ENCODE measurements at regions not wholly inside any gene's neighbourhood (a gene's known extent, or its start where the extent isn't known, plus 50 kb on each side); places are given as distances from the start of the nearest gene placed in this dataset.
"Not testable (repeated sequence)": the region's sequence is repeated elsewhere in the genome, so short reads cannot be mapped to it uniquely, and the experiment has no call there.

- H3K4me1 ChIP-seq (ENCODE audit: control extremely low read depth in 1 of 4, control insufficient read depth in 4 of 4, insufficient read depth in 4 of 4, low read length in 3 of 4): no peaks in the 10 kb centered on the region
- WGBS (ENCODE audit: insufficient coverage): 100% methylated on average over 2 of the region's 5 CpGs
- no peak for DNase-seq
- peaks cover 0 to 5% (median 0%) of the 10 kb centered on the region in 5 experiments for H3K27me3 ChIP-seq (replicated peaks in 2 of 5; ENCODE audit: control insufficient read depth in 4 of 5, insufficient read depth in 5 of 5, low read length in 4 of 5)
- no peak overlapping the region for H3K27ac ChIP-seq (ENCODE audit: insufficient read depth in 1 of 2, low read depth in 1 of 2, low read length in 2 of 2, poor library complexity in 1 of 2, severe bottlenecking in 2 of 2)
- ChIA-PET CTCF (no interaction called here), POLR2A (no interaction called here)
- H3K4me3 ChIP-seq (ENCODE audit: control insufficient read depth in 1 of 7, extremely low read depth in 1 of 7, insufficient read depth in 4 of 7, low read depth in 2 of 7, low read length in 6 of 7): no peak overlapping the region
- no peaks in the 10 kb centered on the region for H3K36me3 ChIP-seq (ENCODE audit: control insufficient read depth in 4 of 4, insufficient read depth in 4 of 4, low read length in 3 of 4)
- H3K9me3 ChIP-seq (ENCODE audit: control extremely low read depth in 1 of 5, control insufficient read depth in 4 of 5, insufficient read depth in 2 of 5, low read depth in 1 of 5, low read length in 4 of 5): no peaks in the 10 kb centered on the region
Measured at GRCh38 chr13:23965346-23965745, 68.0 kb upstream of the C1QTNF9B start.

GRCh38 chr13:23966221-23966690 is 69.0 kb upstream of the C1QTNF9B start:
- 94% methylated on average over 3 of the region's 6 CpGs for WGBS (ENCODE audit: insufficient coverage)
- no peaks in the 10 kb centered on the region for H3K9me3 ChIP-seq (ENCODE audit: control extremely low read depth in 1 of 5, control insufficient read depth in 4 of 5, insufficient read depth in 2 of 5, low read depth in 1 of 5, low read length in 4 of 5)
- H3K27ac ChIP-seq (ENCODE audit: insufficient read depth in 1 of 2, low read depth in 1 of 2, low read length in 2 of 2, poor library complexity in 1 of 2, severe bottlenecking in 2 of 2): no peak overlapping the region
- DNase-seq: no peak
- H3K36me3 ChIP-seq (ENCODE audit: control insufficient read depth in 4 of 4, insufficient read depth in 4 of 4, low read length in 3 of 4): no peaks in the 10 kb centered on the region
- POLR2A ChIA-PET: no interaction called here
- no peaks in the 10 kb centered on the region for H3K4me1 ChIP-seq (ENCODE audit: control extremely low read depth in 1 of 4, control insufficient read depth in 4 of 4, insufficient read depth in 4 of 4, low read length in 3 of 4)
- CTCF ChIA-PET: no interaction called here
- no peak overlapping the region for H3K4me3 ChIP-seq (ENCODE audit: control insufficient read depth in 1 of 7, extremely low read depth in 1 of 7, insufficient read depth in 4 of 7, low read depth in 2 of 7, low read length in 6 of 7)
- peaks cover 0 to 5% (median 0%) of the 10 kb centered on the region in 5 experiments for H3K27me3 ChIP-seq (replicated peaks in 2 of 5; ENCODE audit: control insufficient read depth in 4 of 5, insufficient read depth in 5 of 5, low read length in 4 of 5)

DNA sequence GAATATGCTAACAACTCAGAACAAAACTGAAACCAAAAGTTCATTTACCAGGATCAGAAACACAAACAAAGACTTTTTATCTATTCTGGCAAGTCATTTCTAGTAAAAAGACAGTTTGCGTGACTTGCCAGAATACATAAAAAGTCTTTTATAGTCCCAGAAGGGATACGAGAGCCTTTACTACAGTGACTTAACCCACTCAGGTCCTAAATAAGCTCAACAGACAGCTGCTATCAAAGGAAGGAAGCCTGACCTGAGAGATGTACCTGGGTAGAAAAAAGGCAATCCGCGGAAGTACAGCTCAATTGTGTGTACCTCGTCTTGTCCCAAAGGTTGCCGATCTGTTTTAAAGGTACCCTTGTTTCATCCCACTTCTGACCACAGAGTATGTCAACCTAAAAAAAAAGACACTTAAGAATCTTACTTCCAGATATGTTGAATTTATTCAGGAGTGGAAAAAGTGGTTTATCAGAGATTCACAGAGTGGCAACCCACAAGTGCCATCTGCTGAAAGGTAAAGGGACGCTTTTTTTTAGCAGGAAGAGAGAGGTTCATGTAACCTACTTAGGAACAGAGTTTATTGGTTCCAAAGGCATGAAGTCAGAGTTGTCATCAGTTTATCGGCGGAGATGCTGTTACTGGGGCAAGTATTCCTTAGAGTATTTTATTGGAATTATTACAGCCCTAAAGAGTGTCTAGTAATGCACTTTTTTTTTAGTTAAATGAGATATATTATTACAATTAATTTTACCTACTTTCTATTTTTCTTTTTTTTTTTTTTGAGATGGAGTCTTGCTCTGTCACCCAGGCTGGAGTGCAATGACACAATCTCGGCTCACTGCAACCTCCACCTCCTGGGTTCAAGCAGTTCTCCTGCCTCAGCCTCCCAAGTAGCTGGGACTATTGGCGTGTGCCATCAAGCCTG is 69.7 kb upstream of the C1QTNF9B start:
- Histone ChIP-seq H3K36me3 (ENCODE audit: control insufficient read depth in 4 of 4, insufficient read depth in 4 of 4, low read length in 3 of 4) (no peaks in the 10 kb centered on the region), H3K27me3 (replicated peaks in 2 of 5; ENCODE audit: control insufficient read depth in 4 of 5, insufficient read depth in 5 of 5, low read length in 4 of 5) (peaks cover 0 to 5% (median 0%) of the 10 kb centered on the region in 5 experiments), H3K4me3 (ENCODE audit: control insufficient read depth in 1 of 7, extremely low read depth in 1 of 7, insufficient read depth in 4 of 7, low read depth in 2 of 7, low read length in 6 of 7) (peak overlapping the region in 1 of 7 experiments; percentile 37), H3K4me1 (ENCODE audit: control extremely low read depth in 1 of 4, control insufficient read depth in 4 of 4, insufficient read depth in 4 of 4, low read length in 3 of 4) (no peaks in the 10 kb centered on the region), H3K27ac (ENCODE audit: insufficient read depth in 1 of 2, low read depth in 1 of 2, low read length in 2 of 2, poor library complexity in 1 of 2, severe bottlenecking in 2 of 2) (no peak overlapping the region), H3K9me3 (ENCODE audit: control extremely low read depth in 1 of 5, control insufficient read depth in 4 of 5, insufficient read depth in 2 of 5, low read depth in 1 of 5, low read length in 4 of 5) (no peaks in the 10 kb centered on the region)
- peak; percentile 1 to 62 (median 56) for DNase-seq
- 93% methylated on average over 4 of the region's 11 CpGs for WGBS (ENCODE audit: insufficient coverage)
- CTCF ChIA-PET: no interaction called here
- POLR2A ChIA-PET: no interaction called here

GRCh38 chr13:23967792-23968191 is 70.5 kb upstream of the C1QTNF9B start:
- H3K9me3 ChIP-seq (ENCODE audit: control extremely low read depth in 1 of 5, control insufficient read depth in 4 of 5, insufficient read depth in 2 of 5, low read depth in 1 of 5, low read length in 4 of 5); H3K27me3 ChIP-seq (replicated peaks in 2 of 5; ENCODE audit: control insufficient read depth in 4 of 5, insufficient read depth in 5 of 5, low read length in 4 of 5); CTCF ChIA-PET; H3K4me1 ChIP-seq (ENCODE audit: control extremely low read depth in 1 of 4, control insufficient read depth in 4 of 4, insufficient read depth in 4 of 4, low read length in 3 of 4); H3K4me3 ChIP-seq (ENCODE audit: control insufficient read depth in 1 of 7, extremely low read depth in 1 of 7, insufficient read depth in 4 of 7, low read depth in 2 of 7, low read length in 6 of 7); H3K27ac ChIP-seq (ENCODE audit: insufficient read depth in 1 of 2, low read depth in 1 of 2, low read length in 2 of 2, poor library complexity in 1 of 2, severe bottlenecking in 2 of 2); DNase-seq; H3K36me3 ChIP-seq (ENCODE audit: control insufficient read depth in 4 of 4, insufficient read depth in 4 of 4, low read length in 3 of 4); POLR2A ChIA-PET: not testable (repeated sequence)
- WGBS (ENCODE audit: insufficient coverage): 100% methylated on average over 1 of the region's 3 CpGs

GRCh38 chr13:23969647-23970046 is 72.3 kb upstream of the C1QTNF9B start:
- 100% methylated on average over 1 of the region's 4 CpGs for WGBS (ENCODE audit: insufficient coverage)
- ChIA-PET POLR2A (no interaction called here), CTCF (no interaction called here)

DNA sequence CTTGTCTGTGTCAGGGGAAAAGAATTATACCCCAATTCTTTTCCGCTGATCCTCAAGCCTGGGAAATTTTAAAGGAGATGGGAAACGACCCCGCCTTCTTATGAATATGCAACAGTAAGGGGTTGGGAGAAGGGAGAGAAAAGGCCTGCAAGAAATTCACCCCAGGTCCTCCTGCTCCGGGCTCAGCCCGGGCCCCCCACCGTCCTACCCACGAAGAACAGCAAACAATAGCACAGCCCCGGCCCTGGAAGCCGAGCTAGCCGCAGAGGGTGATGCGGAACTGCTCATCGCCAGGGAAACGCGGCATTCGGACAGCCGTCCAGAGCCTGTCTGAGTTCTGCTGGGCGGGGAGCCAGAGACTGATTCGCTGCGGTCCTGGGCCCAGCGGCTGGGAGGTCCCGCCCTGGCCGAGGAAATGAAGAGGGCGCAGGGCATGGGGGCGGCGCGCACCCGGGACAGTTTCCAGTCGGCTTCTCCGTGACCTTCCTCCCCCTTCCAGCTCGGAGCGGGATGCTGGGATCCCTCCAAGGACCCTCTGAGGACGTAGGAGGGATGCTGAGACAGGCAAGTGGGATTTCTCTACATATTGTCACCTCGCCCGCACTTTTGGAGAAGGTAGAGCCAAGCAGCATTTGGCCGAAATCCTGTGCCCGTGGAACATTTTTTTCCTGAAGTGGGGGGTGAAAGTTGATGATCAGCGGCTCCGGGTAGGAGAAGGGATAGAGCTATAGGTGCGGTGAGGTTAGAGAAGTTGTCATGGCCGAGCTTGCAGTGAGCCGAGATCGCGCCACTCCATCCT is 82.3 kb upstream of the C1QTNF9B start:
- peak; percentile 30 to 74 (median 72) for DNase-seq
- Histone ChIP-seq H3K9me3 (ENCODE audit: control extremely low read depth in 1 of 5, control insufficient read depth in 4 of 5, insufficient read depth in 2 of 5, low read depth in 1 of 5, low read length in 4 of 5) (no peaks in the 10 kb centered on the region), H3K4me3 (ENCODE audit: control insufficient read depth in 1 of 7, extremely low read depth in 1 of 7, insufficient read depth in 4 of 7, low read depth in 2 of 7, low read length in 6 of 7) (peak overlapping the region; percentile 30 to 91 (median 79)), H3K4me1 (ENCODE audit: control extremely low read depth in 1 of 4, control insufficient read depth in 4 of 4, insufficient read depth in 4 of 4, low read length in 3 of 4) (peaks cover 4 to 16% (median 12%) of the 10 kb centered on the region in 4 experiments), H3K36me3 (ENCODE audit: control insufficient read depth in 4 of 4, insufficient read depth in 4 of 4, low read length in 3 of 4) (no peaks in the 10 kb centered on the region), H3K27me3 (replicated peaks in 2 of 5; ENCODE audit: control insufficient read depth in 4 of 5, insufficient read depth in 5 of 5, low read length in 4 of 5) (peaks cover 0 to 13% (median 0%) of the 10 kb centered on the region in 5 experiments), H3K27ac (ENCODE audit: insufficient read depth in 1 of 2, low read depth in 1 of 2, low read length in 2 of 2, poor library complexity in 1 of 2, severe bottlenecking in 2 of 2) (no peak overlapping the region)
- ChIA-PET POLR2A (interaction anchor here (1.0 kb wide), 1 partner anchor 275 kb away, joined by 3 read pairs; no protein-coding TSS in a partner anchor), CTCF (no interaction called here)
- WGBS (ENCODE audit: insufficient coverage): 1% methylated on average over 41 of the region's 43 CpGs

More at GRCh38 chr13:23969647-23970046, 72.3 kb upstream of the C1QTNF9B start:
- no peak overlapping the region for H3K27ac ChIP-seq (ENCODE audit: insufficient read depth in 1 of 2, low read depth in 1 of 2, low read length in 2 of 2, poor library complexity in 1 of 2, severe bottlenecking in 2 of 2)
- no peaks in the 10 kb centered on the region for H3K36me3 ChIP-seq (ENCODE audit: control insufficient read depth in 4 of 4, insufficient read depth in 4 of 4, low read length in 3 of 4)
- no peak overlapping the region for H3K4me3 ChIP-seq (ENCODE audit: control insufficient read depth in 1 of 7, extremely low read depth in 1 of 7, insufficient read depth in 4 of 7, low read depth in 2 of 7, low read length in 6 of 7)
- no peaks in the 10 kb centered on the region for H3K4me1 ChIP-seq (ENCODE audit: control extremely low read depth in 1 of 4, control insufficient read depth in 4 of 4, insufficient read depth in 4 of 4, low read length in 3 of 4)
- H3K9me3 ChIP-seq (ENCODE audit: control extremely low read depth in 1 of 5, control insufficient read depth in 4 of 5, insufficient read depth in 2 of 5, low read depth in 1 of 5, low read length in 4 of 5): no peaks in the 10 kb centered on the region
- no peak for DNase-seq
- H3K27me3 ChIP-seq (replicated peaks in 2 of 5; ENCODE audit: control insufficient read depth in 4 of 5, insufficient read depth in 5 of 5, low read length in 4 of 5): peaks cover 0 to 2% (median 0%) of the 10 kb centered on the region in 5 experiments
